ENCODE measurements at regions not wholly inside any gene's neighbourhood (a gene's known extent, or its start where the extent isn't known, plus 50 kb on each side); places are given as distances from the start of the nearest gene placed in this dataset.

GRCh38 chr4:108261026-108261425 is 92.3 kb upstream of the LEF1 start:
- no peak for DNase-seq

GRCh38 chr4:108256538-108256937 is 87.8 kb upstream of the LEF1 start:
- no peak for DNase-seq

GRCh38 chr4:108255203-108255747 is 86.5 kb upstream of the LEF1 start:
- DNase-seq, result no peak

GRCh38 chr4:108249397-108249796 is 80.7 kb upstream of the LEF1 start:
- DNase-seq, result no peak

GRCh38 chr4:108247387-108248049 is 78.8 kb upstream of the LEF1 start:
- DNase-seq, result no peak

- DNase-seq, result no peak
Measured at GRCh38 chr4:108244606-108245005, 75.9 kb upstream of the LEF1 start.

GRCh38 chr4:108240366-108240765 is 71.6 kb upstream of the LEF1 start:
- no peak for DNase-seq

- no peak for DNase-seq
Measured at GRCh38 chr4:108237693-108238092, 69.0 kb upstream of the LEF1 start.

GRCh38 chr4:108236264-108236663 is 67.5 kb upstream of the LEF1 start:
- no peak for DNase-seq

- no peak for DNase-seq
Measured at GRCh38 chr4:108227923-108228322, 59.2 kb upstream of the LEF1 start.

- DNase-seq, result no peak
Measured at GRCh38 chr4:108224611-108225053, 55.9 kb upstream of the LEF1 start.

- DNase-seq, result no peak
Measured at GRCh38 chr4:108223313-108223712, 54.6 kb upstream of the LEF1 start.

- no peak for DNase-seq
Measured at GRCh38 chr4:108219998-108220397, 51.3 kb upstream of the LEF1 start.

Data from T1000 (cell line).